H9 (cell line): ENCODE measurements at regions not wholly inside any gene's neighbourhood (a gene's known extent, or its start where the extent isn't known, plus 50 kb on each side); places are given as distances from the start of the nearest gene placed in this dataset.

Source experiments
- DNase-seq: peaks from one replicate; pipeline ENCODE4 v3.0.0-alpha.2; 2017
- H2AFZ ChIP-seq: one replicate; pipeline ENCODE4 v1.6.1; 2013; ENCODE audit warnings: mild to moderate bottlenecking, low read length, control low read depth, moderate library complexity
- H2AK5ac ChIP-seq: 2 replicates; pipeline ENCODE4 v1.6.1; 2013; ENCODE audit warnings: low read length, control low read depth, mixed read lengths; ENCODE audit not compliant: insufficient read length
- H2BK120ac ChIP-seq: one replicate; pipeline ENCODE4 v1.6.1; 2013; ENCODE audit warnings: low read depth, mild to moderate bottlenecking, low read length, control low read depth, inconsistent platforms; ENCODE audit not compliant: poor library complexity, severe bottlenecking
- H2BK12ac ChIP-seq: 2 replicates; pipeline ENCODE4 v1.6.1; 2013; ENCODE audit warnings: low read length, control low read depth, mixed read lengths, low read depth; ENCODE audit not compliant: insufficient read length
- H2BK15ac ChIP-seq: 2 replicates; pipeline ENCODE4 v1.6.1; 2013; ENCODE audit warnings: low read depth, low read length, control low read depth
- H2BK20ac ChIP-seq: one replicate; pipeline ENCODE4 v1.6.1; 2013; ENCODE audit warnings: low read depth, mild to moderate bottlenecking, low read length, control low read depth, inconsistent platforms; ENCODE audit not compliant: poor library complexity, severe bottlenecking
- H2BK5ac ChIP-seq: 2 replicates; pipeline ENCODE4 v1.6.1; 2013; ENCODE audit warnings: low read length, control low read depth, mixed read lengths; ENCODE audit not compliant: insufficient read length
- H3K14ac ChIP-seq: 2 replicates; pipeline ENCODE4 v1.6.1; 2013; ENCODE audit warnings: low read length, control low read depth; ENCODE audit not compliant: insufficient read depth
- H3K18ac ChIP-seq: 2 replicates; pipeline ENCODE4 v1.6.1; 2013; ENCODE audit warnings: low read depth, mild to moderate bottlenecking, mixed read lengths, low read length, control low read depth; ENCODE audit not compliant: insufficient read length
- H3K23ac ChIP-seq: 2 replicates; pipeline ENCODE4 v1.6.1; 2013; ENCODE audit warnings: low read length, control low read depth, mixed read lengths, low read depth; ENCODE audit not compliant: insufficient read length
- H3K23me2 ChIP-seq: 2 replicates; pipeline ENCODE4 v1.6.1; 2013; ENCODE audit warnings: low read depth, mild to moderate bottlenecking, mixed read lengths, low read length, control low read depth; ENCODE audit not compliant: insufficient read length, poor library complexity, severe bottlenecking
- H3K27ac ChIP-seq: 2 replicates; pipeline ENCODE4 v1.5.1; 2013; ENCODE audit warnings: low read length, control low read depth, mixed read lengths, low read depth; ENCODE audit not compliant: insufficient read length
- H3K27me3 ChIP-seq: 2 replicates; pipeline ENCODE4 v1.6.1; 2013; ENCODE audit warnings: low read length, control low read depth, inconsistent platforms; ENCODE audit not compliant: insufficient read depth
- H3K4ac ChIP-seq: 2 replicates; pipeline ENCODE4 v1.6.1; 2013; ENCODE audit warnings: low read depth, mild to moderate bottlenecking, control low read depth, inconsistent platforms, low read length, moderate library complexity
- H3K4me1 ChIP-seq: 2 replicates; pipeline ENCODE4 v1.6.1; 2013; ENCODE audit warnings: low read length, control low read depth, inconsistent platforms; ENCODE audit not compliant: insufficient read depth
- H3K4me2 ChIP-seq: 2 replicates; pipeline ENCODE4 v1.6.1; 2013; ENCODE audit warnings: low read length, control low read depth, mixed read lengths; ENCODE audit not compliant: insufficient read length, insufficient read depth
- H3K56ac ChIP-seq: 2 replicates; pipeline ENCODE4 v1.6.1; 2013; ENCODE audit warnings: low read depth, mild to moderate bottlenecking, mixed read lengths, low read length, control low read depth; ENCODE audit not compliant: insufficient read length
- H3K79me1 ChIP-seq: 2 replicates; pipeline ENCODE4 v1.6.1; 2013; ENCODE audit warnings: low read depth, mild to moderate bottlenecking, moderate library complexity, low read length, control low read depth, inconsistent platforms; ENCODE audit not compliant: insufficient read depth, poor library complexity, severe bottlenecking
- H3K79me2 ChIP-seq: 2 replicates; pipeline ENCODE4 v1.6.1; 2013; ENCODE audit warnings: low read length, control low read depth, inconsistent platforms; ENCODE audit not compliant: insufficient read depth
- H3K9ac ChIP-seq: 2 replicates; pipeline ENCODE4 v1.6.1; 2013; ENCODE audit warnings: low read length, control low read depth, mixed read lengths; ENCODE audit not compliant: insufficient read length; ENCODE audit errors: extremely low read depth
- H3K9me3 ChIP-seq: one replicate; pipeline ENCODE4 v1.6.1; 2013; ENCODE audit warnings: low read depth, low read length, inconsistent platforms; ENCODE audit not compliant: control insufficient read depth
- H3T11ph ChIP-seq: one replicate; pipeline ENCODE4 v1.6.1; 2013; ENCODE audit warnings: mild to moderate bottlenecking, low read length, control low read depth, inconsistent platforms
- H4K20me1 ChIP-seq: one replicate; pipeline ENCODE4 v1.6.1; 2013; ENCODE audit not compliant: control insufficient read depth, insufficient read length, insufficient read depth
- H4K5ac ChIP-seq: 2 replicates; pipeline ENCODE4 v1.6.1; 2013; ENCODE audit warnings: low read depth, mild to moderate bottlenecking, mixed read lengths, low read length, control low read depth; ENCODE audit not compliant: insufficient read length
- H4K8ac ChIP-seq: replicated peaks from 2 replicates; pipeline ENCODE4 v1.6.1; 2013; ENCODE audit warnings: low read length, control low read depth, mixed read lengths, low read depth; ENCODE audit not compliant: insufficient read length
- H4K91ac ChIP-seq: 2 replicates; pipeline ENCODE4 v1.6.1; 2013; ENCODE audit warnings: low read depth, mild to moderate bottlenecking, moderate library complexity, mixed read lengths, low read length, control low read depth; ENCODE audit not compliant: insufficient read length
- H3K27ac Mint-ChIP-seq, 3 experiments: 2 replicates in 2 of 3; 3 replicates in 1 of 3; pipeline ENCODE4 v1.8.0; 2020 to 2021; ENCODE audit warnings: mixed read lengths in 3 of 3, mild to moderate bottlenecking in 1 of 3, moderate library complexity in 1 of 3
- H3K27me3 Mint-ChIP-seq: 2 replicates; pipeline ENCODE4 v1.8.0; 2021; ENCODE audit warnings: low read depth, mild to moderate bottlenecking, moderate library complexity, mixed read lengths
- H3K36me3 Mint-ChIP-seq, 3 experiments: 2 replicates in 2 of 3; 3 replicates in 1 of 3; pipeline ENCODE4 v1.8.0; 2020 to 2021; ENCODE audit warnings: low read depth in 3 of 3, mixed read lengths in 3 of 3; ENCODE audit not compliant: insufficient read depth in 1 of 3
- H3K4me1 Mint-ChIP-seq, 2 experiments: 2 replicates each; pipeline ENCODE4 v1.8.0; 2020; ENCODE audit warnings: mixed read lengths in 2 of 2
- H3K4me3 Mint-ChIP-seq, 2 experiments: 2 replicates in 1 of 2; 3 replicates in 1 of 2; pipeline ENCODE4 v1.8.0; 2020 to 2021; ENCODE audit warnings: mild to moderate bottlenecking in 2 of 2, mixed read lengths in 2 of 2, moderate library complexity in 1 of 2
- H3K9me3 Mint-ChIP-seq, 2 experiments: 2 replicates in 1 of 2; 3 replicates in 1 of 2; pipeline ENCODE4 v1.8.0; 2020; ENCODE audit warnings: mild to moderate bottlenecking in 2 of 2, mixed read lengths in 2 of 2, moderate library complexity in 1 of 2
- CTCF ChIP-seq: fragments of 200-600 bp; sonication (generic); conservative IDR thresholded peaks from 3 replicates; pipeline ENCODE4 v1.8.0; 2021; ENCODE audit warnings: antibody characterized with exemption, mild to moderate bottlenecking
- WGBS: extraction: QIAGEN DNeasy Blood & Tissue Kit; methylation state at CpG from one replicate; pipeline ENCODE4 v1.1.7; 2013; ENCODE audit warnings: missing lambda C conversion rate, low lambda C conversion rate, mixed read lengths; ENCODE audit not compliant: insufficient read length; ENCODE audit errors: extremely low coverage; 5-methylcytosine and 5-hydroxymethylcytosine counted together

- Histone ChIP-seq H4K5ac (no peak overlapping the region), H3K9me3 (no peaks in the 10 kb centered on the region), H3K27me3 (no peaks in the 10 kb centered on the region), H3T11ph (no peak overlapping the region), H2BK12ac (no peak overlapping the region), H3K9ac (no peak overlapping the region), H3K14ac (no peak overlapping the region), H4K20me1 (no peaks in the 10 kb centered on the region), H2BK15ac (no peak overlapping the region), H2BK5ac (no peak overlapping the region), H2AFZ (no peak overlapping the region), H2AK5ac (no peak overlapping the region), H2BK20ac (no peak overlapping the region), H3K79me2 (no peaks in the 10 kb centered on the region), H3K4me1 (peaks cover 7% of the 10 kb centered on the region), H4K91ac (no peak overlapping the region), H3K23ac (no peak overlapping the region), H3K18ac (no peak overlapping the region), H3K23me2 (peaks cover 3% of the 10 kb centered on the region), H2BK120ac (no peak overlapping the region), H3K79me1 (no peaks in the 10 kb centered on the region), H3K4me2 (peak overlapping the region; percentile 70), H4K8ac (no peak overlapping the region), H3K56ac (no peak overlapping the region), H3K27ac (no peak overlapping the region), H3K4ac (no peak overlapping the region)
- no CpG with 5 or more reads among the region's 4 CpGs for WGBS
- Mint-ChIP-seq H3K9me3 (no peaks in the 10 kb centered on the region), H3K27me3 (peaks cover 14% of the 10 kb centered on the region), H3K4me3 (no peak overlapping the region), H3K4me1 (peaks cover 24 to 31% of the 10 kb centered on the region in 2 experiments), H3K27ac (peak overlapping the region in 1 of 3 experiments; percentile 63; a peak in 2 of 7 replicates), H3K36me3 (no peaks in the 10 kb centered on the region)
- DNase-seq, result no peak
- no peak for TF ChIP-seq CTCF
These were observed 175.6 kb upstream of the TLE4 start for GRCh38 chr9:79396168-79396567.
